Chondrocyte (in vitro differentiated cells): ENCODE measurements at regions not wholly inside any gene's neighbourhood (a gene's known extent, or its start where the extent isn't known, plus 50 kb on each side); places are given as distances from the start of the nearest gene placed in this dataset.
A peak's percentile ranks its signal among the peaks of the same experiment; 100 is the strongest.
"Not testable (repeated sequence)": the region's sequence is repeated elsewhere in the genome, so short reads cannot be mapped to it uniquely, and the experiment has no call there.

Source experiments
- DNase-seq: peaks from one replicate; pipeline ENCODE4 v3.0.0; 2021; ENCODE audit warnings: mixed read lengths, low spot score
- H3K27ac Mint-ChIP-seq: one replicate; pipeline ENCODE4 v1.8.0; 2021; ENCODE audit warnings: mild to moderate bottlenecking, moderate library complexity, mixed read lengths; ENCODE audit not compliant: unreplicated experiment
- H3K27me3 Mint-ChIP-seq: 2 replicates; pipeline ENCODE4 v1.8.0; 2021; ENCODE audit warnings: low read depth, mixed read lengths
- H3K36me3 Mint-ChIP-seq: 2 replicates; pipeline ENCODE4 v1.8.0; 2021; ENCODE audit warnings: low read depth, mixed read lengths
- H3K4me1 Mint-ChIP-seq: 2 replicates; pipeline ENCODE4 v1.8.0; 2021; ENCODE audit warnings: low read depth, mild to moderate bottlenecking, mixed read lengths
- H3K4me3 Mint-ChIP-seq: one replicate; pipeline ENCODE4 v1.8.0; 2021; ENCODE audit warnings: mild to moderate bottlenecking, moderate library complexity, mixed read lengths; ENCODE audit not compliant: unreplicated experiment
- H3K9me3 Mint-ChIP-seq: 2 replicates; pipeline ENCODE4 v1.8.0; 2021; ENCODE audit warnings: low read depth, mixed read lengths
- CTCF ChIP-seq: fragments of 200-600 bp; sonication (generic); IDR thresholded peaks from 2 replicates; pipeline ENCODE4 v1.5.0; 2021; ENCODE audit warnings: antibody characterized with exemption, mild to moderate bottlenecking, moderate library complexity

GRCh38 chr11:13134886-13135285 lies 125.8 kb downstream of the RASSF10 start:
- no peak for DNase-seq
- no peak overlapping the region for H3K4me3 Mint-ChIP-seq
- H3K27me3 Mint-ChIP-seq: no peaks in the 10 kb centered on the region
- peaks cover 9% of the 10 kb centered on the region for H3K9me3 Mint-ChIP-seq
- no peak overlapping the region for H3K27ac Mint-ChIP-seq
- peaks cover 22% of the 10 kb centered on the region for H3K4me1 Mint-ChIP-seq
- no peak for TF ChIP-seq CTCF
- peaks cover 2% of the 10 kb centered on the region for H3K36me3 Mint-ChIP-seq

GRCh38 chr11:13135385-13136271 lies 126.5 kb downstream of the RASSF10 start:
- peaks cover 1% of the 10 kb centered on the region for H3K36me3 Mint-ChIP-seq
- H3K9me3 Mint-ChIP-seq: peaks cover 5% of the 10 kb centered on the region
- DNase-seq: no peak
- no peaks in the 10 kb centered on the region for H3K27me3 Mint-ChIP-seq
- TF ChIP-seq CTCF: no peak
- no peak overlapping the region for H3K4me3 Mint-ChIP-seq
- peak overlapping the region; percentile 43 for H3K27ac Mint-ChIP-seq
- peaks cover 29% of the 10 kb centered on the region for H3K4me1 Mint-ChIP-seq

- H3K9me3 Mint-ChIP-seq: no peaks in the 10 kb centered on the region
- H3K27me3 Mint-ChIP-seq: no peaks in the 10 kb centered on the region
- no peak overlapping the region for H3K4me3 Mint-ChIP-seq
- no peak for DNase-seq
- no peak for TF ChIP-seq CTCF
- peaks cover 35% of the 10 kb centered on the region for H3K4me1 Mint-ChIP-seq
- no peaks in the 10 kb centered on the region for H3K36me3 Mint-ChIP-seq
- H3K27ac Mint-ChIP-seq: no peak overlapping the region
Observed at GRCh38 chr11:13136272-13136596, 127.1 kb downstream of the RASSF10 start.

GRCh38 chr11:13137844-13138301 lies 128.8 kb downstream of the RASSF10 start:
- no peaks in the 10 kb centered on the region for H3K9me3 Mint-ChIP-seq
- no peak for TF ChIP-seq CTCF
- peaks cover 37% of the 10 kb centered on the region for H3K4me1 Mint-ChIP-seq
- no peak overlapping the region for H3K27ac Mint-ChIP-seq
- no peak overlapping the region for H3K4me3 Mint-ChIP-seq
- no peaks in the 10 kb centered on the region for H3K27me3 Mint-ChIP-seq
- H3K36me3 Mint-ChIP-seq: no peaks in the 10 kb centered on the region
- DNase-seq: no peak

GRCh38 chr11:13139085-13139484 lies 130.0 kb downstream of the RASSF10 start:
- H3K27ac Mint-ChIP-seq, H3K4me3 Mint-ChIP-seq, H3K27me3 Mint-ChIP-seq, H3K36me3 Mint-ChIP-seq, DNase-seq, H3K9me3 Mint-ChIP-seq: not testable (repeated sequence)
- H3K4me1 Mint-ChIP-seq: peaks cover 37% of the 10 kb centered on the region
